ENCODE measurements at regions not wholly inside any gene's neighbourhood (a gene's known extent, or its start where the extent isn't known, plus 50 kb on each side); places are given as distances from the start of the nearest gene placed in this dataset.
"Not testable (repeated sequence)": the region's sequence is repeated elsewhere in the genome, so short reads cannot be mapped to it uniquely, and the experiment has no call there.

DNA sequence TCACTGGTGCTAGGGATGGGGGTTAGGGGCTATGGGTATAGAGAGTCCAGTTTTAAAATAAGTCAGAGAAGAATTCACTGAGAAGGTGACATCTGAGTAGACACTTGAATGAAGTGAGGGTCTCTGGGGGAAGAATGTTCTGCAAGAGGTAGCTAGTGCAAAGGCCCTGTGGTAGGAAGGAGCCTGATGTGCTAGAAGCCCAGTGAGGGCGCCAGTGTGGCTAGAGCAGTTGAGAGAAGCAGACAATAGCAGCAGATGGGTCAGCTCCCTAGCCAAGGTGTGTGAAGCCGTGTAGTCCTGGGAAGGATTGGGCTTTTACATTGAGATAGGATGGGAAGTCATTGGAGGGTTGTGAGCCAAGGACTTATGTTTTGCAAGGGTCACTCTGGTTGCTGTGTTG, 105.8 kb upstream of the PELI1 start:
- Histone ChIP-seq H3K4me3 (ENCODE audit: low read length in 2 of 2) (no peak overlapping the region), H3K4me1 (ENCODE audit: insufficient read depth, low read length) (no peaks in the 10 kb centered on the region), H3K36me3 (ENCODE audit: insufficient read depth, low read length) (no peaks in the 10 kb centered on the region), H3K27me3 (ENCODE audit: insufficient read depth, low read length) (no peaks in the 10 kb centered on the region), H3K27ac (ENCODE audit: low read depth, low read length) (no peak overlapping the region), H3K9me3 (ENCODE audit: control insufficient read depth in 1 of 2, low read length in 2 of 2) (no peaks in the 10 kb centered on the region)
- Mint-ChIP-seq H3K4me1 (no peaks in the 10 kb centered on the region), H3K27me3 (peaks cover 0 to 1% of the 10 kb centered on the region in 2 donors), H3K27ac (peak overlapping the region in 2 of 7 donors; percentile 2 to 27), H3K36me3 (no peaks in the 10 kb centered on the region), H3K9me3 (no peaks in the 10 kb centered on the region), H3K4me3 (no peak overlapping the region)
- DNase-seq = no peak
- CTCF ChIA-PET (ENCODE audit: partially characterized antibody) = no interaction called here
- POLR2A ChIA-PET (ENCODE audit: partially characterized antibody) = no interaction called here
- intact Hi-C loops (cut with micrococcal nuclease) = no loop called here

DNA sequence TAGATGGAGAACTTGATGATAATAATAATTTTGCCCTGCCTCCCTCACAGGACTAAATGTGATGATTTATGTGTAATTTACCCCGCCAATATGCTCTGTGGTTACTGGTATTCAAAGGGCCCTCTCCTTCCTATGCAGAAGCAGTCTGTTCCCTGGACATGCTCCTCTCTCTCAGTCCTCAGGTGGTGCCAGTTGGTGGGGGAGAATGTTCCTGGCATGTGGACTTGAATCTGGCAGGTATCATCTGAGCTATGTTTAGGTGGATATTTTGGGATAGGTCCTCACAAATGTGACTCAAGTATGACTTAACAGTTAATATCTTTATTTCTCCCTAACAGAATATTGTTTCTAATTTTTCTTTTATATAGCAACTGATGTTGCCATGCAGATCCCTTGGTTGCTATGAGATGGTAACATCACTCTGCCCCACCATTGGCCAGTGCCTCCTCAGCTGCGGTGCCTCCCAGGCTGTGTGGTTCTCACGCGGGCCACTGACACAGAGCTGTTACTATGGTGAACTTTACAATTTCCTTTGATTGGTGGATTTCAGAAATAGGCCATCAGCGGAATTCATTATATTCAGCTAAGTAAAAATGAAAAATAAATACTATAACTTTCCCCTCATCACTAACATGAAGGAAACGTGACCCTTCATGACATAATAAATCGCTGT, 106.7 kb upstream of the PELI1 start:
- Mint-ChIP-seq H3K9me3 (no peaks in the 10 kb centered on the region), H3K4me1 (no peaks in the 10 kb centered on the region), H3K36me3 (no peaks in the 10 kb centered on the region), H3K27me3 (no peaks in the 10 kb centered on the region), H3K27ac (peak overlapping the region in 3 of 7 donors; percentile 14 to 22 (median 18)), H3K4me3 (no peak overlapping the region)
- Histone ChIP-seq H3K4me1 (ENCODE audit: insufficient read depth, low read length) (no peaks in the 10 kb centered on the region), H3K27me3 (ENCODE audit: insufficient read depth, low read length) (no peaks in the 10 kb centered on the region), H3K27ac (ENCODE audit: low read depth, low read length) (no peak overlapping the region), H3K9me3 (ENCODE audit: control insufficient read depth in 1 of 2, low read length in 2 of 2) (no peaks in the 10 kb centered on the region), H3K4me3 (ENCODE audit: low read length in 2 of 2) (no peak overlapping the region), H3K36me3 (ENCODE audit: insufficient read depth, low read length) (no peaks in the 10 kb centered on the region)
- intact Hi-C loops (cut with micrococcal nuclease) = no loop called here
- no peak for DNase-seq
- ChIA-PET CTCF (ENCODE audit: partially characterized antibody) (interaction anchor here (1.4 kb wide), 1 partner anchor 237 kb away, joined by 3 read pairs; no protein-coding TSS in a partner anchor), POLR2A (ENCODE audit: partially characterized antibody) (interaction anchor here (1.1 kb wide), 1 partner anchor 11 kb away, joined by 3 read pairs; no protein-coding TSS in a partner anchor)

DNA sequence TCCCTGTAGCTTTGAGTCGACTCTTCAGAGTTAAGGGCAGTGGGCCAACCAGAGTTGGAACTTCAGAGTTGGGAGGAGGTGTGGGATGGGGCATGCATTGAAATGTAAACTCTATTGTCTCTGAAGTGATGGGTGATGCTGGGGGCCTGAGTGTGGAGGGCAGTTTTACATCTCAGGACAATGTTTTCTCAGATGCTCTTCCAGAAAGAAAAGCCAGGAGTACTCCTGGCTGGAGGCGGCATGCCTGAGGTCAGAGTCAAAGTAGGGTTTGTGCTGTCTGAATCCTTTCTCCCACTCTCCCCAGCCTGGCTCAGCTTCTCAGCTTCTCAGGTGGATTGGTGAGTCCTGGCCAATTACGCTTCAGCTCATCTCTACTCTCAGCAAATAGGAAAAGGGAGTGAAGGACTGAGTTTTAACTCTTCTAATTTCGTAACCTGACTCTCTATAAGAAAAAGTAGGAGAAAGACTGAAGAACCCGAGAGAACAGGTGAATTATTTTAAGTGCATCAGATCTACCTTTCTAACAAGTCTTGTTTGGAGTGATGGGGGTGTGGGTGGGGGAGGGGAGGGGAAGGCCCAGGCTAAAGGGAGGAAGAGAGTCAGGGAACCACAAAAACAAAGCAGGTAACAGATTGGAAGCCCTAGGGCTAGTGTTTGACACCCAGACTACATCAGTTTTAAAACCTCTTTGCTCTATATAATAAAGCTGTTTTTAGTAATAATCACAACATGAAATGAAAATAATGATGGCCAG, 107.5 kb upstream of the PELI1 start:
- H3K4me3 ChIP-seq (ENCODE audit: low read length in 2 of 2) = no peak overlapping the region
- POLR2A ChIA-PET (ENCODE audit: partially characterized antibody) = interaction anchor here (1.1 kb wide), 1 partner anchor 10 kb away, joined by 3 read pairs; no protein-coding TSS in a partner anchor
- no peaks in the 10 kb centered on the region for H3K9me3 Mint-ChIP-seq
- H3K27ac Mint-ChIP-seq = peak overlapping the region in 2 of 7 donors; percentile 5 to 64
- H3K27ac ChIP-seq (ENCODE audit: low read depth, low read length) = no peak overlapping the region
- no peak for DNase-seq
- H3K4me3 Mint-ChIP-seq = no peak overlapping the region
- no peaks in the 10 kb centered on the region for H3K9me3 ChIP-seq (ENCODE audit: control insufficient read depth in 1 of 2, low read length in 2 of 2)
- H3K27me3 Mint-ChIP-seq = no peaks in the 10 kb centered on the region
- no peaks in the 10 kb centered on the region for H3K36me3 Mint-ChIP-seq
- H3K4me1 ChIP-seq (ENCODE audit: insufficient read depth, low read length) = no peaks in the 10 kb centered on the region
- H3K4me1 Mint-ChIP-seq = no peaks in the 10 kb centered on the region
- intact Hi-C loops (cut with micrococcal nuclease) = no loop called here
- CTCF ChIA-PET (ENCODE audit: partially characterized antibody) = interaction anchor here (1.4 kb wide), 1 partner anchor 236 kb away, joined by 3 read pairs; no protein-coding TSS in a partner anchor
- no peaks in the 10 kb centered on the region for H3K36me3 ChIP-seq (ENCODE audit: insufficient read depth, low read length)
- no peaks in the 10 kb centered on the region for H3K27me3 ChIP-seq (ENCODE audit: insufficient read depth, low read length)

DNA sequence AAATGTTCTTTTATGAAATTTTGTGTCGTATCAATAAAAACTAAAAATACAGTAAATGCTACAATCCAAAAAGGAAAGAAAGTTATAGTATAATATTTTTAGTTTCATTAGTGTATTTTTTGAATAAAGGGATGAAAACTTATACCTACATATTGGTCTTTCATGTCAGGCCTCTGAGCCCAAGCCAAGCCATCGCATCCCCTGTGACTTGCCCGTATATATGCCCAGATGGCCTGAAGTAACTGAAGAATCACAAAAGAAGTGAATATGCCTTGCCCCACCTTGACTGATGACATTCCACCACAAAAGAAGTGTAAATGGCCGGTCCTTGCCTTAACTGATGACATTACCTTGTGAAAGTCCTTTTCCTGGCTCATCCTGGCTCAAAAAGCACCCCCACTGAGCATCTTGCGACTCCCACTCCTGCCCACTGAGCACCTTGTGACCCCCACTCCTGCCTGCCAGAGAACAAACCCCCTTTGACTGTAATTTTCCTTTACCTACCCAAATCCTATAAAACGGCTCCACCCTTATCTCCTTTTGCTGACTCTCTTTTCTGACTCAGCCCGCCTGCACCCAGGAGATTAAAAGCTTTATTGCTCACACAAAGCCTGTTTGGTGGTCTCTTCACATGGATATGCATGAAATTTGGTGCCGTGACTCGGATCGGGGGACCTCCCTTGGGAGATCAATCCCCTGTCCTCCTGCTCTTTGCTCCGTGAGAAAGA, 108.2 kb upstream of the PELI1 start:
- H3K27ac ChIP-seq (ENCODE audit: low read depth, low read length); H3K4me3 Mint-ChIP-seq; H3K36me3 ChIP-seq (ENCODE audit: insufficient read depth, low read length); CTCF ChIA-PET (ENCODE audit: partially characterized antibody); H3K4me1 ChIP-seq (ENCODE audit: insufficient read depth, low read length); H3K9me3 ChIP-seq (ENCODE audit: control insufficient read depth in 1 of 2, low read length in 2 of 2); H3K36me3 Mint-ChIP-seq; DNase-seq; intact Hi-C loops (cut with micrococcal nuclease); H3K27ac Mint-ChIP-seq; H3K4me1 Mint-ChIP-seq; H3K9me3 Mint-ChIP-seq; H3K27me3 Mint-ChIP-seq; H3K4me3 ChIP-seq (ENCODE audit: low read length in 2 of 2); H3K27me3 ChIP-seq (ENCODE audit: insufficient read depth, low read length): not testable (repeated sequence)
- POLR2A ChIA-PET (ENCODE audit: partially characterized antibody) = interaction anchor here (1.1 kb wide), 1 partner anchor 10 kb away, joined by 3 read pairs; no protein-coding TSS in a partner anchor

DNA sequence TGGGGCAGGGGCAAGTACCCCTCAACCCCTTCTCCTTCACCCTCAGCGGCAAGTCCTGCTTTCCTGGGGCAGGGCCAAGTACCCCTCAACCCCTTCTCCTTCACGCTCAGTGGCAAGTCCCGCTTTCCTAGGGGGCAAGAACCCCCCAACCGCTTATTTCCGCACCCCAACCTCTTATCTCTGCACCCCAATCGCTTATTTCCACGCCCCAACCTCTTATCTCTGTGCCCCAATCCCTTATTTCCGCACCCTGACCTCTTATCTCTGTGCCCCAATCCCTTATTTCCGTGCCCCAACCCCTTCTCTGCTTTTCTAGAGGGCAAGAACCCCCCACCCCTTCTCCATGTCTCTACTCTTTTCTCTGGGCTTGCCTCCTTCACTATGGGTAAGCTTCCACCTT, 109.2 kb upstream of the PELI1 start:
- DNase-seq; intact Hi-C loops (cut with micrococcal nuclease); H3K4me3 Mint-ChIP-seq; H3K9me3 ChIP-seq (ENCODE audit: control insufficient read depth in 1 of 2, low read length in 2 of 2); H3K27me3 Mint-ChIP-seq; H3K9me3 Mint-ChIP-seq; H3K36me3 ChIP-seq (ENCODE audit: insufficient read depth, low read length); CTCF ChIA-PET (ENCODE audit: partially characterized antibody); H3K4me3 ChIP-seq (ENCODE audit: low read length in 2 of 2); H3K4me1 ChIP-seq (ENCODE audit: insufficient read depth, low read length); H3K4me1 Mint-ChIP-seq; POLR2A ChIA-PET (ENCODE audit: partially characterized antibody); H3K27ac ChIP-seq (ENCODE audit: low read depth, low read length); H3K36me3 Mint-ChIP-seq; H3K27me3 ChIP-seq (ENCODE audit: insufficient read depth, low read length): not testable (repeated sequence)
- peak overlapping the region in 1 of 7 donors; percentile 57 for H3K27ac Mint-ChIP-seq

DNA sequence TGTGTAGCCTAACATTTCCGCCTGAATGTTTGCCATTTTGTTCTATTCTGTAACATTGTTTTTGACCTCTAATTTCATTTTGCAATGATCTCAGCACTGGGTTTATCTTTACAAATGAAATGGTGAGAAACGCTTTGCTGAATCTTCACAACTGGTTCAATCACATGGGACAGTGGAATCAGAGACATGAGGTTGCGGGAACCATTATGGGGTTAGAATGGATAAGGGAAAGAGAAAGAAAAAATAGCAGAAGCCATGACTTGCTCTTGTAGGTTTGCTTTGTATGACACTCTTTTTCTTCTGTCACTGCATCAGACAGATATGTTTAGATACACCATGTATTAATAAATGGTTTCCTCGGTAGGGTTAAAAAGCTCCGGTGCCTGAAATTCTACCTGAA, 114.3 kb upstream of the PELI1 start:
- H3K27me3 ChIP-seq (ENCODE audit: insufficient read depth, low read length) = no peaks in the 10 kb centered on the region

DNA sequence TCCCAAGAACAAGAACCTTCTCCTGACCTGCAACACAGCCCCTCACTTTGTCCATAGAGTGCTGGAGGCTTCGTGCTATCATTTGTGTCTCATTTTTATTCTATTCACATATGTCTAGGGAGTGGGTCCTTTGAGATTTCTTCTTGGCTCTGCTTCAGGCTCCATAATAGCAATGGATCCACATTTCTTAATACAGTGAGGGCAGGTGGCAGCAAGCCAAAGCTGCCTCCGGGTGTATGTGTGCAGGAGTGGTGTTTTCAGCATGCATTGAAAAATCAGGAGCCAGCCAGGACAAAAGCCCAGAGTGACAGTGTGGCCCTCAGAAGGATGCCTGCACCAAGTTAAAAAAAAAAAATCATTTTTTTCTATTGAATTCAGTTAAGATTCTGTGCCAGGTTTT, 115.1 kb upstream of the PELI1 start:
- Histone ChIP-seq H3K36me3 (ENCODE audit: insufficient read depth, low read length) (no peaks in the 10 kb centered on the region), H3K9me3 (ENCODE audit: control insufficient read depth in 1 of 2, low read length in 2 of 2) (no peaks in the 10 kb centered on the region), H3K4me3 (ENCODE audit: low read length in 2 of 2) (no peak overlapping the region), H3K4me1 (ENCODE audit: insufficient read depth, low read length) (peaks cover 11% of the 10 kb centered on the region), H3K27ac (ENCODE audit: low read depth, low read length) (no peak overlapping the region), H3K27me3 (ENCODE audit: insufficient read depth, low read length) (no peaks in the 10 kb centered on the region)
- Mint-ChIP-seq H3K27me3 (no peaks in the 10 kb centered on the region), H3K4me3 (no peak overlapping the region), H3K27ac (no peak overlapping the region), H3K4me1 (peaks cover 6 to 8% (median 7%) of the 10 kb centered on the region in 4 donors), H3K9me3 (no peaks in the 10 kb centered on the region), H3K36me3 (no peaks in the 10 kb centered on the region)
- intact Hi-C loops (cut with micrococcal nuclease) = no loop called here
- DNase-seq = no peak
- POLR2A ChIA-PET (ENCODE audit: partially characterized antibody) = no interaction called here
- CTCF ChIA-PET (ENCODE audit: partially characterized antibody) = no interaction called here

More for the DNA sequence above, 114.3 kb upstream of the PELI1 start:
- Mint-ChIP-seq H3K4me1 (peaks cover 6 to 8% (median 7%) of the 10 kb centered on the region in 4 donors), H3K36me3 (no peaks in the 10 kb centered on the region), H3K27ac (no peak overlapping the region), H3K4me3 (no peak overlapping the region), H3K9me3 (no peaks in the 10 kb centered on the region), H3K27me3 (no peaks in the 10 kb centered on the region)
- no peak for DNase-seq
- ChIA-PET CTCF (ENCODE audit: partially characterized antibody) (no interaction called here), POLR2A (ENCODE audit: partially characterized antibody) (interaction anchor here (1.0 kb wide), 1 partner anchor 155 kb away, joined by 3 read pairs; no protein-coding TSS in a partner anchor)
- Histone ChIP-seq H3K4me1 (ENCODE audit: insufficient read depth, low read length) (peaks cover 11% of the 10 kb centered on the region), H3K9me3 (ENCODE audit: control insufficient read depth in 1 of 2, low read length in 2 of 2) (no peaks in the 10 kb centered on the region), H3K27ac (ENCODE audit: low read depth, low read length) (no peak overlapping the region), H3K36me3 (ENCODE audit: insufficient read depth, low read length) (no peaks in the 10 kb centered on the region), H3K4me3 (ENCODE audit: low read length in 2 of 2) (no peak overlapping the region)
- intact Hi-C loops (cut with micrococcal nuclease) = no loop called here
